SIG-M5 treated with dmso at 0.1 percent for 504 hours (cell line): ENCODE measurements at regions not wholly inside any gene's neighbourhood (a gene's known extent, or its start where the extent isn't known, plus 50 kb on each side); places are given as distances from the start of the nearest gene placed in this dataset.

Source experiments
- DNase-seq: peaks from one replicate; lab custom pipeline; 2025; ENCODE audit not compliant: unreplicated experiment; lab: John Stamatoyannopoulos, UW

DNA sequence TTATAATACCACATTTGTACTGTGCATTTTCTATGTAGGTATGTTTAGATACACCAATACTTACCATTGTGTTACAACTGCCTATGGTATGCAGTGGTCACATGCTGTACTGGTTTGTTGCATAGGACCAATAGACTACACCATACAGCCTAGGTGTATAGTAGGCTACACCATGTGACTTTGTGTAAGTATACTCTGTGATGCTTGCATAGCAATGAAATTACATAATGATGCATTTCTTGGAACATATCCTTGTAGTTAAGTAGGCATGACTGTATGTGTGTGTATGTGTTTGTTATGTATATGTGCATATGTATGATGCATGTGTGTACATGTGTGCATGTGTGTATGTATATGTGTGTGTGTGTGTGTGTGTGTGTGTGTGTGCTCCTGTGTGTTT, 157.6 kb downstream of the TDRD15 start:
- DNase-seq = no peak

GRCh38 chr2:21281791-21282514, 158.2 kb downstream of the TDRD15 start:
- no peak for DNase-seq

DNA sequence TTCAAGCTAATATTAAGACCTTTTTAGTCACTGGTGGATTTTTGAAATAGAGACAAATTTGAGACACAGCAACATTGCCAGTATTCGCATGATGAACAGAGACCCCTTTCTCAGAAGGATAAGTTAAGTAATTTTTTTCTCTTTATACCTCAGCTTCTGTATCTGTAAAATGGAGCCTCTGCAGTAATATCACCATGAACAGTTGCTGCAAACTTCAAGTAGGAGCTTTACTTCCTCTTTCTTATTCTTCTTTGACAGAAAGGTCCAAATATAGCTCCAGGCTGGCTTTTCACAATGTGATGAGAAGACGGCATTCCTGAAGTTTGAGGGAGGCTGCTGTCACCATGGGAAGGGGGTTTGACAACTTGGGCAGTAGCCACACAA, 158.7 kb downstream of the TDRD15 start:
- peak; percentile 24 for DNase-seq

GRCh38 chr2:21288299-21288698, 164.5 kb downstream of the TDRD15 start:
- no peak for DNase-seq

GRCh38 chr2:21288739-21289520, 165.2 kb downstream of the TDRD15 start:
- DNase-seq = no peak

GRCh38 chr2:21289551-21289950, 165.8 kb downstream of the TDRD15 start:
- no peak for DNase-seq

GRCh38 chr2:21289989-21290388, 166.2 kb downstream of the TDRD15 start:
- DNase-seq = no peak

- DNase-seq = no peak
Observed at GRCh38 chr2:21291426-21291825, 167.7 kb downstream of the TDRD15 start.

DNA sequence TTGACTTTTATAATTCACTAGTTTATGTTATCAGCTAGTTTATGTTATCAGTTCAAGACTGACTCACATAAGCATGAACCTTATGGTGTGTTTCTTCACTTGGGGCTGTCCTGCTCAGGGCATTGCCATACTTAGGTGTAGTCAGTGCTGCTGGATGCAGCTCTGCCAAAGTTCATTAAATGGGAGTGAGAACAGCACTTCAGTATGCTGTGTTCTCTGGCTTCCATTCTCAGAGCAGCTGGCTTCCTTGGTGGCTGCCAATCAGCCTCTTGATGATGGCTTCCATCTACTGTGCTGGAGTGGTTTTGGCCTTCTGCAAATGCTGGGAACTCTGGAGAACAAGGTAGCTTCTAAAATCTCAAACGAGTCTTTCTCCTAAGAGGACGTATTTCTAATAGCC, 170.7 kb downstream of the TDRD15 start:
- no peak for DNase-seq

DNA sequence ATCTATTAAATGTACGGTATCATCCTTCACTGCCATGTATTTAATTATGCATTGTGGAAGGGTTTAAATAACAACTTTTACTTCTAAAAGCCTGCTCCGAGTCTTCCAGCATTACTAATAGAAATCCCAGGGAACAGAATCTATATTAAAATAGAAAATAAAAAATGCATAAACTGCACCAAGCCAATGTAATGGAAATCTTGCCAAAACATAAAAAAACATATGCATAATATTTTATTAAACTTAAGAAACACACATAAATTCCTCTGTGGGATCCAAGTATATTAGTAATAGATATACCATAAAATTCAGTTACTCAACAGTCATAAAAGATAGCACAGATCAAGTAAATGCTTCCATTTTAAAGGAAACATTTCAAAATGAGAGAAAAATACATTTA, 175.6 kb downstream of the TDRD15 start:
- DNase-seq = no peak

DNA sequence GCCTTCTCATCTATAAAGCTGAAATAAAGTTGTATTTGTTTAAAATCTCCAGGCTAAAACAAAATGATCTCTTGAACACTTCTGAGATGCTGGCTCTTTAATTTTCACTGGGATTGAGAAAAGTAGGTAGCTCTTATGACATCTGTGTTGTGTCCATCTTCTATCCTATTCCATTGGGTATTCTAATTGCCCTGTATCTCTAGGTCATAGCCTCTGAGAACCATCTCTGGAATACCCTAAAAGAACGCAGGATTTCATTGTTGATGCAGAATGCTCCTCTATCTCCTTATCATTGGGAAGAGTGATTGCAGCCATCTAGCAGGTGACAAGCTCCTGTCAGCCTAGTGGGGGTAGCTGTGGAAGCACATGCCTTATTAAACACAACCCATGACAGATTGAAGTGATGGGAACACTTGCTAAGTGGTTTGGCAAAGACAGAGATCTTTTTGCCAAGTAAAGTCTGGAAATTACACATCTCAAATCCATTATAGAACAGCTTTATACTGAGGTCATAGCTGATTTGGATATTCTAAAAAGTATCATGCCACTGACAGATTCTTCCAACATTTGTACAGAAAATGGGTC, 178.2 kb downstream of the TDRD15 start:
- no peak for DNase-seq

GRCh38 chr2:21303876-21304275, 180.1 kb downstream of the TDRD15 start:
- no peak for DNase-seq

GRCh38 chr2:21305581-21305980, 181.8 kb downstream of the TDRD15 start:
- DNase-seq = no peak

DNA sequence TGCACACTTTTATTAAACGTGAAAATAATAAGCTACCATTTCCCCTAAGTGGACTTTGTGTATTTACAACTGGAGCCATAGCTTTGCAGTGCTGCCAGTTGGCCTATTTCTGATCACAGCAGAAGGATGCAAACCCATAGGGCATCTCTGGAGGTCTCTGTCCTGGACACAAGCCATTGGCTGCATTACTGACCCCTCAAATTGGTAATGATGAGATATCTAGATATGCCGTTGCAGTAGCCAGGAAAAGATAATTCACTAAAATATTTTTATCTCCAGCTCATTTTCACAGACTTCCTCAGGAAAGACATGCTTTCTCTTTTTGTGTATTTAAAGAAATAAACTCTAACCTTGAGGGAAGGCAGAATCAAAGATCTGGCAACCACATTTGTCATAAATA, 182.5 kb downstream of the TDRD15 start:
- DNase-seq = no peak

- DNase-seq = no peak
Observed at GRCh38 chr2:21307037-21307436, 183.3 kb downstream of the TDRD15 start.

DNA sequence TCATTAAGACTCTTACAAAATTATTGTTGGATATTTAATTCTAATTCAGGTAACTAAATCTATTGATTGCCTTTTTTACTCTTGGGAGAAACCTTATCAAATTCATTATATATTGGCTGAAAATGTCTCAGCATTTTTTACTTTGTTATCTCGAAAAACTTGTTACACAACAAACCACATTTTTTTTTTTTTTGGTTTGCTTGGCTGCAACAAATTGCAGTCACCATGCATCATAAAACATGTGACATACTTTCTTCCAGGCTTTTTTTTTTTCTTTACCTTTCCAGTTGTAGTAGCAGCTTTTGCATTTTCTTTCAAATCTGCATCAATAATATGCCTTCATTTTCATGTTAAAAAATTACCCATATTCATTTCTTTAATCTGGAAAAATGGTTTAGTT, 186.7 kb downstream of the TDRD15 start:
- DNase-seq = no peak

GRCh38 chr2:21314322-21314835, 190.6 kb downstream of the TDRD15 start:
- no peak for DNase-seq

DNA sequence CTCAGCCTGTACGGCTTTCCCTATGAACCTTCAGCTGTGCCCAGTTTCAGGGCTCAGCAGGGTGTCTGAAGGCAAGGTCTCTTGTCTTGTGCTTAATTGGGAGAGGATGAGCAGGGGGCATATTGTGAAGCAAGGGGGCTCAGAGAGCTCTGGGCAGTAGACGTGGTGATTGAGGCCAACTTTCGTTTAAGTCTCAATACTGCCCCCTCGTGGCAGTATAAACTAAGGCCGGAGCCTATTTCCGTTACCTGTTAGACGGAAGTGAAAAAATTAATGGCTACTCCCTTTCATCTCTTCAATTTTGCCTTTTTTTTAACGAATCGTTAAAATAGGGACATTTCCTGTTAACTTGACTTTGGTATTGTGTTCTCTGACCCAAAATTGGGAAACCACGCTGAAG, 193.4 kb downstream of the TDRD15 start:
- DNase-seq = peak; percentile 18

GRCh38 chr2:21318263-21318662, 194.5 kb downstream of the TDRD15 start:
- no peak for DNase-seq

- DNase-seq = no peak
Observed at GRCh38 chr2:21326152-21326551, 202.4 kb downstream of the TDRD15 start.

GRCh38 chr2:21328177-21328576, 204.4 kb downstream of the TDRD15 start:
- DNase-seq = no peak

- DNase-seq = peak; percentile 94
Observed at GRCh38 chr2:21330786-21331391, 207.1 kb downstream of the TDRD15 start.
